ENCODE measurements at regions not wholly inside any gene's neighbourhood (a gene's known extent, or its start where the extent isn't known, plus 50 kb on each side); places are given as distances from the start of the nearest gene placed in this dataset.
A peak's percentile ranks its signal among the peaks of the same experiment; 100 is the strongest.
"Not testable (repeated sequence)": the region's sequence is repeated elsewhere in the genome, so short reads cannot be mapped to it uniquely, and the experiment has no call there.

DNA sequence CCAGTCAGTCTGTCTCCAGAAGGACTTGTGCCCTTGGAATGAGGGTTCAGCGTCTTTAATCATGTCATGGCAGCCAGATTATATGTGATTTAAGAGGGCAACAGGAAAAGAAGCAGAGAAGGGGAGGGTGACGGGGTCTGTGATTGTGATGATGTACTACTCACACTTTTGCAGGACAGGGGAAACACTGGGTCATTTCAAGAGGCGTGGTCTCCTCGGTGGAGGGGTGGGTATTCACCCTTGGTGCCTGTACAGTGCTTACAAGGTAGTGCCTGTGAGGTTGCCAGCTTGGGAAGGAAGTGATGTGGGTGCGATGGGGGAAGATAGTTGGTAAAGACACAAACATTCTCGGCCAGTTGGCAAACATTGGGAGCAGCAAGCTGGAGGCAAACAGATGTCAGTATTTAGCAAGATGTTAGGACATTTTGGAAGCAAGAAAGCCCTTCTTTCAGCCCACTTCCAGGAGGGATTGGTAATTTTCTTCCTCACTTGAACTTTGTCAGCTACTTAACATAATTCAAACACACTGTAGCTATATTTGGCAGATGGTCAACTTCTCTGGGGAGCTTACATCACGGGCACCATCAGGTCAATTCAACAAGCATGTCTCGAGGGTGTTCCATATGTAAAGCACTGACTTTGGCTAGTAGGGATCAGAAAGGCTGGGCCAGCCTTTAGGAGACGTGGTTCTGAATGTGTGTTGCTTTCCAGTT lies 71.4 kb upstream of the ROPN1 start:
- Histone ChIP-seq H3K27ac (no peak overlapping the region), H3K9me3 (no peaks in the 10 kb centered on the region), H3K4me1 (no peaks in the 10 kb centered on the region), H3K27me3 (no peaks in the 10 kb centered on the region), H3K4me3 (no peak overlapping the region), H3K36me3 (peaks cover 0 to 2% (median 0%) of the 10 kb centered on the region in 4 donors)
- DNase-seq (no peak), ATAC-seq (peak in 1 of 4 donors; percentile 55)
- WGBS (ENCODE audit: insufficient coverage, low coverage, low lambda C conversion rate, missing lambda C conversion rate), result 48% methylated on average over 7 of the region's 9 CpGs
- intact Hi-C loops (cut with DNase I), result no loop called here
- TF ChIP-seq, protein P1, sequence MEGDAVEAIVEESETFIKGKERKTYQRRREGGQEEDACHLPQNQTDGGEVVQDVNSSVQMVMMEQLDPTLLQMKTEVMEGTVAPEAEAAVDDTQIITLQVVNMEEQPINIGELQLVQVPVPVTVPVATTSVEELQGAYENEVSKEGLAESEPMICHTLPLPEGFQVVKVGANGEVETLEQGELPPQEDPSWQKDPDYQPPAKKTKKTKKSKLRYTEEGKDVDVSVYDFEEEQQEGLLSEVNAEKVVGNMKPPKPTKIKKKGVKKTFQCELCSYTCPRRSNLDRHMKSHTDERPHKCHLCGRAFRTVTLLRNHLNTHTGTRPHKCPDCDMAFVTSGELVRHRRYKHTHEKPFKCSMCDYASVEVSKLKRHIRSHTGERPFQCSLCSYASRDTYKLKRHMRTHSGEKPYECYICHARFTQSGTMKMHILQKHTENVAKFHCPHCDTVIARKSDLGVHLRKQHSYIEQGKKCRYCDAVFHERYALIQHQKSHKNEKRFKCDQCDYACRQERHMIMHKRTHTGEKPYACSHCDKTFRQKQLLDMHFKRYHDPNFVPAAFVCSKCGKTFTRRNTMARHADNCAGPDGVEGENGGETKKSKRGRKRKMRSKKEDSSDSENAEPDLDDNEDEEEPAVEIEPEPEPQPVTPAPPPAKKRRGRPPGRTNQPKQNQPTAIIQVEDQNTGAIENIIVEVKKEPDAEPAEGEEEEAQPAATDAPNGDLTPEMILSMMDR (IDR thresholded peaks at IDR 0.05), result no peak
- TF ChIP-seq POLR2A (IDR thresholded peaks at IDR 0.05), result no peak

DNA sequence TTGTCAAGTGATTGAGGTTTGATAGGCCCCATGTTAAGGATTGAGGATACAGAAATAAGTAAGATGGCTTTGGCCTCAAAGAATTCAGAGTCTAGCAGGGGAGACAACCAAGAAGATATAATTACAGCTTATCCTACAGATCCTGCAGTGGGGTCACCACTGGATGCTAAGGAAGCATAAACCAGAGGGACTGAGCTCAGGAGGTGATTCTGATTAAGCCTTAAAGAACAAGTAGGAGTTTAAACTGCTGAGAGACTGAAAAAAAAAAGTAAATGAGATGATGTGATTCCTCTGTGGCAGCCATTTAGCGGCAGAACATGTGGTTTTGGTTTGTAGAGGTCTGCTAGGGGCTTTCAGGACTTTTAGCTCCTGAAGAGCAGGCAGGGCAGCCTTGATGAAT lies 72.1 kb upstream of the ROPN1 start:
- no peak overlapping the region for H3K27ac ChIP-seq

DNA sequence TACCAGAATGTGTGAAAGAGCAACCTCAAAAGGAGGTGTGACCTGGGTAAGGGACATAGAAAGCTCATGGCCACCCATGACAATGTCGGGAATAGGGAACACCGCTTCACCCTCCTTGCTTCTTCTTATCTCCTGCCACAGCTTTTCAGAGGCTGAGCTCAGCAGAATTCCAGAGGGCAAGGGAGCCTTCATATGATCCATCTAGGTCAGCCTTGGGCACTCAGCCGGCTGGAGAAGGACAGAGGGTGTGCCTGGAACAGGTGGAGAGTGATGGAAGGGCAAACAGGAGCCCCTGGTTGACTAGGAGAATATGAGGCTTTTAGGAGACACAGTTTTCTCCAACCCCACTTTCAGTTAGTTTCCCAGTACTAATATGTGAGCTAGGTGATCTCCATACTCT lies 74.6 kb upstream of the ROPN1 start:
- WGBS (ENCODE audit: insufficient coverage, low coverage, low lambda C conversion rate, missing lambda C conversion rate), result 60% methylated on average over 2 of the region's 3 CpGs
- H3K4me1 ChIP-seq; intact Hi-C loops (cut with DNase I); H3K27ac ChIP-seq; H3K27me3 ChIP-seq; DNase-seq; H3K4me3 ChIP-seq; ATAC-seq; H3K9me3 ChIP-seq; H3K36me3 ChIP-seq: not testable (repeated sequence)

More for the DNA sequence above, 72.1 kb upstream of the ROPN1 start:
- intact Hi-C loops (cut with DNase I), result no loop called here
- Histone ChIP-seq H3K4me3 (no peak overlapping the region), H3K36me3 (no peaks in the 10 kb centered on the region), H3K9me3 (no peaks in the 10 kb centered on the region), H3K27me3 (no peaks in the 10 kb centered on the region), H3K4me1 (no peaks in the 10 kb centered on the region)
- DNase-seq, result no peak
- no CpG with 5 or more reads among the region's 1 CpG for WGBS (ENCODE audit: insufficient coverage, low coverage, low lambda C conversion rate, missing lambda C conversion rate)
- no peak for TF ChIP-seq POLR2A (IDR thresholded peaks at IDR 0.05)
- TF ChIP-seq, protein P1 (IDR thresholded peaks at IDR 0.05), result no peak
- ATAC-seq, result no peak

DNA sequence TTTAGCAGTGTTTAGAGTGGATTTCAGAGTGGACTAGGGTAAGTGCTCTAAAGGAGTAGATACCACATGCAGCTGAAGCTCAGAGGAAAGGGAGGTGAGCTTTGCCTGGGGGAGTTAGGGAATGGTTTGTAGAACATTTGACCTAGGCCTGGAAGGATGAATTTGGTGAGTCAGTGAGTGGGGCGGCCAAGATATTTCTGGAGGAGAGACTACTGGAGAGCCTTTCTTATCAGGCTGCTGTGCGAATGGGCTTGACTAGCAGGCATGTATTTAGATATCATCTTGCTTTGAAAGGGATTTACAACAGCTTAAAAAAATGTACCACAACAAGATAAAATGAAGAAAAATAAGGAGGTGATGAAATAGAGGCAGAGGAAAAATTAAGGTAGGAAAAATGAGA lies 77.8 kb upstream of the ROPN1 start:
- H3K4me3 ChIP-seq, H3K27ac ChIP-seq, H3K36me3 ChIP-seq, ATAC-seq, H3K9me3 ChIP-seq, DNase-seq, H3K4me1 ChIP-seq, H3K27me3 ChIP-seq: not testable (repeated sequence)
- intact Hi-C loops (cut with DNase I), result loop anchor here in 1 of 2 donors (10.0 kb wide), 1 partner anchor 45 kb away; no protein-coding TSS in a partner anchor
- 68% methylated on average over 2 of the region's 2 CpGs for WGBS (ENCODE audit: insufficient coverage, low coverage, low lambda C conversion rate, missing lambda C conversion rate)

DNA sequence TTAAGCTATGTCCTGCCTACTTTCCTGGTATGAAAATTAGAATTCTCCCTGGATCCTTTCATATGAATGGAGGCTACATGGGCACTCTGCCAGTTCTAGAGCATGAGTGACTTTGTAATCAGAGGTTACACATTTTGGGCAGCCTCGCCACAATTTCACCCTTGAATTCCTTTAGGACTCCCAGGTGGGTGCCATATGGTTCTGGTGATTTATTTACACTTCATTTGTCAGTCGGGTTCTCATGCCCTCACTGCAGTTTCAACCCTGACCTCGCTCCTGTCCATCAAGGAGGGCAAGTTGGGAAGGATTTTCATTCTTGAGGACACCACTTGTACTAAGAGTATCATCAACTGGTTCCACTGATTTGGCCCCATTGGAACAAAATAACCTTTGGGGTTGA lies 83.2 kb upstream of the ROPN1 start:
- 38% methylated on average over 1 of the region's 3 CpGs for WGBS (ENCODE audit: insufficient coverage, low coverage, low lambda C conversion rate, missing lambda C conversion rate)
- not testable (repeated sequence) for H3K27ac ChIP-seq, H3K27me3 ChIP-seq, H3K36me3 ChIP-seq, H3K4me1 ChIP-seq, ATAC-seq, DNase-seq, H3K4me3 ChIP-seq, H3K9me3 ChIP-seq
- intact Hi-C loops (cut with DNase I), result loop anchor here in 1 of 2 donors (10.0 kb wide), 1 partner anchor 50 kb away; no protein-coding TSS in a partner anchor

DNA sequence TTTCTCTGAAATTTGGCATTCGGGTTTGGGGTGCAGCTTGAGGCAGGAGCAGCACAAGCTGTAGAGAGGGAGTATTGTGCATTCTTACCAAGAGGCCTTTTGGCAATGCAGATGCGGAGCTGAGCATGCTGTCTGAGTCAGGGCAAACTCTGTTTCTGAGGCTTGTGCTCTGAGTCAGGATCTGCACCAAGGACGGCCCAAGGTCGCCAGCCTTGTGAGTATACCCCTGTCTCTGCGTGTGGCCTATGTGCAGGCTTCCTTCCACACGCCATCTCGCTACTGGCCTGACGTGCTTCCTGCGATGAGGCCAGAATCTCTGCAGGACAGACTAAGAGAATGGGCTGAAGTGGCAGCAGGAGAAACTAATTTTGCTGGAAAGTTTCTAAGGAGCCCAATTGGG lies 83.8 kb upstream of the ROPN1 start:
- no peaks in the 10 kb centered on the region for H3K27me3 ChIP-seq
- no peaks in the 10 kb centered on the region for H3K36me3 ChIP-seq
- no peak for TF ChIP-seq POLR2A (IDR thresholded peaks at IDR 0.05)
- TF ChIP-seq, protein P1 (IDR thresholded peaks at IDR 0.05), result no peak
- WGBS (ENCODE audit: insufficient coverage, low coverage, low lambda C conversion rate, missing lambda C conversion rate), result 83% methylated on average over 2 of the region's 9 CpGs
- DNase-seq, result no peak
- ATAC-seq, result peak; percentile 40 to 64 (median 46)
- no peaks in the 10 kb centered on the region for H3K4me1 ChIP-seq
- H3K9me3 ChIP-seq, result no peaks in the 10 kb centered on the region
- H3K27ac ChIP-seq, result no peak overlapping the region
- intact Hi-C loops (cut with DNase I), result loop anchor here in 1 of 2 donors (10.0 kb wide), 1 partner anchor 51 kb away; no protein-coding TSS in a partner anchor
- no peak overlapping the region for H3K4me3 ChIP-seq

Data from right lobe of liver (tissue), 6 donors.